GM19240 (cell line): ENCODE measurements at regions not wholly inside any gene's neighbourhood (a gene's known extent, or its start where the extent isn't known, plus 50 kb on each side); places are given as distances from the start of the nearest gene placed in this dataset.
"Not testable (repeated sequence)": the region's sequence is repeated elsewhere in the genome, so short reads cannot be mapped to it uniquely, and the experiment has no call there.

Experiments
- DNase-seq: peaks from one replicate; pipeline ENCODE4 v3.0.0; 2011; ENCODE audit warnings: low spot score; ENCODE audit not compliant: insufficient read length

GRCh38 chr4:170721812-170722373 is 632.1 kb upstream of the AADAT start:
- no peak for DNase-seq

- DNase-seq: no peak
Observed at GRCh38 chr4:170716868-170717267, 627.1 kb upstream of the AADAT start.

- no peak for DNase-seq
Observed at GRCh38 chr4:170705907-170706306, 616.2 kb upstream of the AADAT start.

DNA sequence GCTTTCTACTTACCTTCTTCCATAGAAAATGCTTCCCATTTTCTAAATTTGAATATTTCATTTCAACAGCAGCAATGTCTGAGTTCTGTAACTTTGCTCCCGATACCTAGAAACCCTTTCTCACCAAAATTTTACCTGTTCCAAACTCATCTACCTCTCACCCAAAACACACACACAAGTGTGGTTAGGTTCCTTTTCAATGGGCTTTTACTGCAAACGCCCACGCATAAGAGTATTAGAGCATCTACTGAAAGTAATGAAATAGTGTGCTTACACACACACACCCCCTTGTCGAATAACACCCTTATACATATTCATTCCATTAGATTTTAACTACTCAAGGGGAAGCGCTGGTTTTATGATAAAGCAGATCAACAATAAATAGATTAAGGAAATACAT is 610.3 kb upstream of the AADAT start:
- no peak for DNase-seq

- no peak for DNase-seq
Observed at GRCh38 chr4:170698334-170698733, 608.6 kb upstream of the AADAT start.

DNA sequence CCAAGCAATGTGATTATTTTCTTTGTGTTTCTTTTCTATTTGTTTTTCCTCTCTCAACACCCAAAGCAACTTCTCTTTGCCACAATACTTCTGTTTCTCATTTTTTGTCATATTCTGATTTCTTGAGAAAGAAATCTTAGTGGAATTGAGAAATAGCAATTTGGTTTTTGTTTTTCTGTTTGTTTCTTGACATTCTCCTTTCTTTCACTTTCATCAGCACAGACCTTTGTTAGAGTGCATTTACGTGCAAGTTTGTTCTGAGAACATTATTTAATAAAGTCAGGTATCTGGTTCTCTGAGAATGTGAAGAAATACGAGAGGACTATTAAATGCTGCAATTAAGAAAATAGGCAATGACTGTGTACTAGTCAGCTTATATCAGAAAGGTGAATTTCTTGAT is 608.1 kb upstream of the AADAT start:
- no peak for DNase-seq

GRCh38 chr4:170697045-170697444 is 607.3 kb upstream of the AADAT start:
- no peak for DNase-seq

DNA sequence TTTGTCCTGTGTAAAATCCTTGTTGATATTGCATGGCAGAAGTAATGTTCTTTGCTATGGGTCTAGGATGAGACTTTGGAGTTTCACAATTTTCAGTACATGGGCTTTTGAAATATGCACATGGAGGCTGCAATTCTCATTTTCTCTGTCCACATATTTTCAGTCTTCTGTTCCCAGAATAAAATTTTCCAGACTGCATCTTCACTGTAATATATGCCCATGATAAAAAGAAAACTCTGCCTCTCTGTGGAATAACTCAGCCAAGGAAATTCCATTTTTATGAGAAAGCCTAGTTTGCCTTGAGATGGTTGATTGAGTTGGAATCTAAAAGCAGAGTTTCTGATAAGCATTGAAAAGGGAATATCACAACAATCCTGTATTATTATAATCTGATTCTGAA is 601.4 kb upstream of the AADAT start:
- DNase-seq: no peak

- no peak for DNase-seq
Observed at GRCh38 chr4:170687751-170688150, 598.0 kb upstream of the AADAT start.

DNA sequence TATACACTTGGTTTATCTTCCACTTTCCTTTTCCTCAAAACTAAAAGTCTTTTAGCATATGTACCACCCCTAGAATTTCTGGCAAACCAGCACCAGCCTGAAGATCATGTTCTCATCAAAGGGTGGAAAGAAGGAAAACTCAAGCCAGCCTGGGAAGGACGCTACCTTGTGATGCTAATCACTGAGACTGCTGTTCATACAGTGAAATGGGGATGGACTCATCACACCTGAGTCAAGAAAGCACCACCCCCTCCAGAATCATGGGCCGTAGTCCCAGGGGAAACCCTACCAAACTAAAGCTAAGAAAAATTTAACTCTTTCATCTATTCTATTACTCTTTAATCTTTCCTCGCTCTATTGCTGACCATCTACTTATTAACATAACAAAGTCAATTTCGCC is 595.9 kb upstream of the AADAT start:
- not testable (repeated sequence) for DNase-seq

DNA sequence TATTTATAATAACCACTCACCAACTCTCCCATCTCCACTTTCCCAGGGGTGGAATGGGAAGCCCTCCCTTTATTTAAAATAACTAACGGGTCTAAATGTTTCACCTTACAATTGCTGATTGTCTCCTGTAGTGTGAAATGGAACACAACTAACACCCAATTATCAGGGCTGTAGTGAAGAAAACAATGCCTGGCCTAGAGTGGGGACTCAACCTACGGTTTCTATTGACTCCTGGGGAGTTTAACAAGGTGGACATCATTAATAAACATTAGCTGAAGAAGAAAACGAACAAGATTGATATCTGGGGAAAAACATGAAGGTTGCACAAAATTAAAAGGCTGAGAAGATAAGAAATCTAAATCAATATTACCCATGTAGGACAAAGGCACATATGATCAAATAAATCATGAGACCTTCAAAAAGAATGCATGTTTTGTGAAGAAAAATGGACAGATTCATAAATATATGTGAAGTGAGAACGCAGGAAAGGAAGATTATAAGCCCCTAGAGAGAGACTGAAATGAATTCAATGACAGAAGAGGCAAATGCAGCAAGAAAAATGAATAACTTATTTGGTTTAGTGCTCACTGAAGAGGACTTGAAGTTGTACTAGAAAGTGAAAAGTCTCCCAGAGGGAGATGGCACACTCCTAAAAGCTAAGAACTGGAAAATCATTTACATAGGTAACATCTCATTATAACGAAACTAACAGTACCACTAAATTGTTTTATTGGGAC is 593.0 kb upstream of the AADAT start:
- DNase-seq: no peak

- not testable (repeated sequence) for DNase-seq
Observed at GRCh38 chr4:170682087-170682486, 592.3 kb upstream of the AADAT start.

DNA sequence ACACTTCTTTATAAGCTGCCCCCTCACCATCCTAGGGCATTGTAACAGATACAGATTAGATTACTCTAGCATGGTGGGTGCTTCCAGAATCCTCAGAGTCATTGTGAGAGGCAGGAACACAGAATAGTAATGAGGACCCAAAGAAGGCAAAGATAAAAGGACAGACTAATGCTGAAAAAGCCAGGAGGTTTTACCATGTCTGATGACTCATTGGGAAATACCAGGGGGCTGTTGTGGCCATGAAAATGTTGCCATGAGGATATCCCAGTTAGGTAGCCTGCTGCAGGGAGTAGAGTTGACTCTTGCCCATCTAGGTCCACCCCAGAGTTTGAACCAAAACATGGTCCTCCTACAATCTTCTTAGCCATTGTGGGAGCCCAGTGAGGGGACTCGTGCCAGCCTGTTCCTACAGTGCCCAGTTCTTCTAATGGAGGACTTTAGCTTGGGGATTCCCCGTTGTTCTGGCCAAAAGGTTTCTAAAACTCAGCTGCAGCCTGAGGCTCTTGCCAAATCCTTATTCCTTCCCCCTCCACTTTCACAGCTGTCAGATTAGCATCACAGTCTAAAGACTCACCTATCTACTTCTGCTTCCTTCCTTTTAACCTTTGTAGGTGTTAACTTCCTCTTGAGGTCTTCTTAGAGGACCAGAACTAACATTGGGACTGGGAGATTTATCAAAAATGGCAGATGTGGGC is 586.0 kb upstream of the AADAT start:
- DNase-seq: no peak

- DNase-seq: no peak
Observed at GRCh38 chr4:170674176-170674575, 584.4 kb upstream of the AADAT start.

GRCh38 chr4:170672381-170672965 is 582.7 kb upstream of the AADAT start:
- DNase-seq: no peak

GRCh38 chr4:170671171-170671570 is 581.4 kb upstream of the AADAT start:
- no peak for DNase-seq

GRCh38 chr4:170667814-170668213 is 578.1 kb upstream of the AADAT start:
- no peak for DNase-seq

GRCh38 chr4:170666909-170667308 is 577.2 kb upstream of the AADAT start:
- no peak for DNase-seq

GRCh38 chr4:170662250-170662649 is 572.5 kb upstream of the AADAT start:
- no peak for DNase-seq

GRCh38 chr4:170657761-170658160 is 568.0 kb upstream of the AADAT start:
- DNase-seq: no peak

DNA sequence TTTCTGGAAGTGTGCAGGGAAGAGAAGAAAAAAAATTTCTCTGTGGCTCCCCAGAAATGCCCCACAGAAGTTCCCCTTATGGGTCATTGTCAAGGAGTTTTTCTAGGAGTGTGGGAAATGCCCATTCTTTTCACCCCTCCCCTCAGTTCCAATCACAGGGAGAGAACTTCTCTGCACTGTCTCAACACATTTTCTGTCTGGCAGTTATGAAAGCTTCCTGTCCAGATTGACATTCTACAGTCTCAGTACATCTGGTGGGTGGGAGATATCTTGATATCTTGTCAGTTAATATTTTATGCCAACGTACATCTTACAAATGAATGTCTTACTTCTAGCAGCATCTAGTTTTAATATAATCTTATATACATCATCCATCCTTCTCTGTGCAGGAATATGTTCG is 566.8 kb upstream of the AADAT start:
- DNase-seq: no peak

GRCh38 chr4:170652571-170652970 is 562.8 kb upstream of the AADAT start:
- DNase-seq: no peak
